Rectal smooth muscle tissue (tissue), 1 donor: ENCODE measurements at regions not wholly inside any gene's neighbourhood (a gene's known extent, or its start where the extent isn't known, plus 50 kb on each side); places are given as distances from the start of the nearest gene placed in this dataset.

Source experiments
- H3K27ac ChIP-seq: one replicate; pipeline ENCODE4 v1.7.0; 2013; ENCODE audit warnings: low read depth, low read length, inconsistent platforms
- H3K27me3 ChIP-seq: one replicate; pipeline ENCODE4 v1.7.0; 2013; ENCODE audit warnings: low read length; ENCODE audit not compliant: control insufficient read depth, insufficient read depth
- H3K36me3 ChIP-seq: one replicate; pipeline ENCODE4 v1.7.0; 2013; ENCODE audit warnings: low read length; ENCODE audit not compliant: control insufficient read depth, insufficient read depth
- H3K4me1 ChIP-seq: one replicate; pipeline ENCODE4 v1.7.0; 2013; ENCODE audit warnings: low read length; ENCODE audit not compliant: control insufficient read depth, insufficient read depth
- H3K4me3 ChIP-seq: one replicate; pipeline ENCODE4 v1.7.0; 2013; ENCODE audit warnings: low read length
- H3K9ac ChIP-seq: one replicate; pipeline ENCODE4 v1.7.0; 2013; ENCODE audit warnings: low read length

DNA sequence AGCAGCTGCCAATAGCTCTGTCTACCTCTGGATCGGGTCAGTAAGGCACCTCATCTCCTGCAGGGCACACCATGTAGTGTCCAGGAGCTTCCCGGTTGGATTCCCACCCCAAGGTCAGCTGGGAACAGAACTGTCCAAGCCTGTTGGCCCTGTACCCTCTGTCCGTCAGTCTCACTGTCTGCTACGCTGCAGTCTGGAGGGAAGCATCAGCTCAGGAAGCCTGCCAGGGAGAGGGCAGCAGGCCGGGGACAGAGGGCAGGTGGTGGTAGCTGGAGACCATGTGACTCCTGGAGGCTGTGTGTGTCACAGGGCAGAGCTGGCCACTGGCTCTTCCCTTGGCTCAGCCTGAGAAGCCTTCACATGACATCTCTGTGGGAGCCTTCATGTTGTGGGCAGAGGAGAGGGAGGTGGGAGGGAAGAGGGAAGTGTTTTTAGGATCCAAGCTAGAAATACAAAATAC lies 134.5 kb downstream of the SEC61B start:
- no peaks in the 10 kb centered on the region for H3K4me1 ChIP-seq
- H3K27ac ChIP-seq: no peak overlapping the region
- H3K9ac ChIP-seq: no peak overlapping the region

DNA sequence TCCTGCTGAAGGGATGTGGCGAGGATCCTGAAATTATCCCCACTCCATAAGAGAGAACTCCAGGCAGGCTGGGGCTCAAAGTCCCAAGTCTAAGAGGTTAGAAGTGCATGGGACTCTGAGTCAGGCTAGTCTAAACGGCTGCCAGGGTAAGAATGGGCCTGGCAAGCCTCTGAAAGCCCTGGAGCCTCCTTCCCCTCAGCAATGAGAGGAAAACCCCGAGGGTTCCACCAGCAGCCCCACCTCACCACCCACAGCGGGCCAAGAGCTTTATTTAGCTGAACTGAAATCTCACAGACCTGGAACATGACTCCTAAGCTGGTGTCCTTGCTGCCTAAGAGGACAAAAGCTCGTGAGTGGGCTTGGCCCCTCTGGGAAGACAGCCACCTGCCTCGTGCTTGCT lies 135.5 kb downstream of the SEC61B start:
- Histone ChIP-seq H3K27ac (no peak overlapping the region), H3K4me3 (no peak overlapping the region), H3K4me1 (peaks cover 3% of the 10 kb centered on the region), H3K9ac (no peak overlapping the region), H3K36me3 (no peaks in the 10 kb centered on the region), H3K27me3 (peaks cover 5% of the 10 kb centered on the region)

More for the DNA sequence above, 134.5 kb downstream of the SEC61B start:
- H3K27me3 ChIP-seq: peaks cover 5% of the 10 kb centered on the region
- H3K4me3 ChIP-seq: no peak overlapping the region
- no peaks in the 10 kb centered on the region for H3K36me3 ChIP-seq

DNA sequence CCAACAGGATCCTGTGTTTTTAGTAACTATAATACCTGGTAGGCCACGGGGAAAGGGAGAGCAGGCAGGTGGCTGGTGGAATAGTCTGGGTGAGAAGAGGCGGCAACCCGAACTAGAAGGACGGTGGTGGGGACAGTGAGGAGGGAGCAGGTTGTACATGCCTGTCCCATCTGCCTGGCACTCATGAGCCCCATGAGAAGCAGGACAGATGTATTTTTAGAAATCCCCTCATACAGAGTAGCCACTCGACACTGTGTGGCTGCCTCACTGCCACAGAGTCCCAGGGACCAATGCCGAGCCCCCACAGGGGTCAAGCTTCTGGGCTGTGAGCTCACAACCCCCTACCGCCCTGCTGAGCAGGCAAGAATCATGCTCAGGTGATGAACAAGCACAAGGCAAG lies 136.6 kb downstream of the SEC61B start:
- Histone ChIP-seq H3K27ac (no peak overlapping the region), H3K27me3 (peaks cover 5% of the 10 kb centered on the region), H3K9ac (no peak overlapping the region), H3K36me3 (no peaks in the 10 kb centered on the region), H3K4me3 (no peak overlapping the region), H3K4me1 (peaks cover 3% of the 10 kb centered on the region)

DNA sequence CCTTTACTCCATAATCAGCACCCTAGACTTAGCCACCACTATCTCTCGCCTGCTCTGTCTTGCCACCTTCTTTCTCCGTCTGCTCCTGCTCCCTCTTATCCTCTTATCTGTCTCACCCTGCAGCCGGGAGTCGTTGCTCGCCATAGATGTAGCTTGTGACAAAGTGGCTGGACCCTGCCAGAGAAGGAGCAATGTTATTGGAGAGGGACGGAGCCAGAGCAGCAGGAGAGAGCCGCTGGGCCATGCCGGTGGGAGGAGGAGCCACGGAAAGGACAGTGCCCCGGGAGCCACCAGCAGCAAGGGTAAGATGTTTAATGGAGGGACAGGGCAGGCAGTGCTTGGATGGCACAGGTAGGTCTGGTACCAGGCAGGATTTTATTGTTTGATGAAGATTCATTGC lies 137.3 kb downstream of the SEC61B start:
- H3K27ac ChIP-seq: no peak overlapping the region
- no peak overlapping the region for H3K9ac ChIP-seq
- H3K27me3 ChIP-seq: peaks cover 5% of the 10 kb centered on the region
- peaks cover 3% of the 10 kb centered on the region for H3K4me1 ChIP-seq
- no peaks in the 10 kb centered on the region for H3K36me3 ChIP-seq
- no peak overlapping the region for H3K4me3 ChIP-seq

DNA sequence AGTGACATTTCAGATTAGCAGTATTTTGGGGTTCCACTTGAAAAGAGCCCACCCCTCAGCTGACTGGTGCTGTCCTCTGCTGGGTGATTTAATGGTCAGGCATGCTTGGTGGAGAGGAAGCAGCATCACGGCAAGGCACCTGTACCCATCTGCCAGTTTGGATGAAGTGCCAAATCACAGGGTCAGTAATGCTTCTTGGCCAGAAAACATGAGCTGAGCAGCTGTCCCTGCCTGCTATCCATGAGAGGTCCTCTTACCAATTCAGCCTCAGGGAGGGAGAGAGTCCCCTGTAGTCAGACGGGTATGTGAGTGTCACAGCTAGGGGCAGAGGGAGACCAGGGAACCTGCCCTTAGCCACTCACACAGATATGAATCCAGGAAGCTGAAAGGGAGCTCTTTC lies 137.9 kb downstream of the SEC61B start:
- H3K4me3 ChIP-seq: no peak overlapping the region
- H3K36me3 ChIP-seq: no peaks in the 10 kb centered on the region
- H3K27me3 ChIP-seq: peaks cover 5% of the 10 kb centered on the region
- peaks cover 3% of the 10 kb centered on the region for H3K4me1 ChIP-seq
- H3K27ac ChIP-seq: no peak overlapping the region
- H3K9ac ChIP-seq: no peak overlapping the region

DNA sequence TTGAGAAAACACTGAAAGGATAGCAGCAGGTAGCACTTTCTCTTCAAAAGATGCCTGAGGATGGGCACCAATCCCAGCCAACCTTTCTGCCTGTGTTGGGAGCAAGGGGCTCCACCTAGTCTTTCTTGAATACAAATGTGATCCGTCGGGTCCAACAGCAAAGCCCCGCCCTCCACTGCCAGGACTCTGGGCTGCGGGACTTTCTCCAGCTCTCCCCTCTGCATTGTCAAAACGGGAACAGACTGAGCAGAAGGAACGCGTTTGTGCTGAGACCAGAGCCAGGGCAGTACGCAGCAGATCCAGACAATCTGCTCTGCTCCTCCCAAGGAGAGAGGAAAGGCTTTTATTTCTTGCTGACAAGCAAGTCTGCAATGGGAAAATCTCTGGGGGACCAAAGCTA lies 139.7 kb downstream of the SEC61B start:
- no peak overlapping the region for H3K27ac ChIP-seq
- H3K9ac ChIP-seq: no peak overlapping the region
- H3K36me3 ChIP-seq: no peaks in the 10 kb centered on the region
- H3K27me3 ChIP-seq: peaks cover 5% of the 10 kb centered on the region
- peaks cover 3% of the 10 kb centered on the region for H3K4me1 ChIP-seq
- H3K4me3 ChIP-seq: no peak overlapping the region

DNA sequence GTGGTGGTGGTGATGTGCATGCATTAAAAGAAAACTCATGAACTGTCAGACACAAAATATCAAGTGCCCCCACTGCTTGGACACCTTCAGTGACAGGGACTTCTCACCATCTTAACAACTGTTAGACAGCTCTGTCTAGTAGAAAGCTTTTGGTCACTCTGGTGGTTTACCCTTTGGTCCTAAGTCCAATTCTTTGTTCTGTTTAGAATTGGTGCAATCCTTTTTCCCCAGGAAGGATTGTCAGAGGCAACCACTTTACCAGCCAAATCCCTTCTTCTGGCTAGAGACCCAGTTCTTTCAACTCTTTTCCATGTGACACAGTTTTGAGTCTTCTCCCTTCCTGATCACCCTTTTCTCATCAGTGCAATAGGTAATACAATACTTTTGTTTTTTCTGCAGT lies 140.2 kb downstream of the SEC61B start:
- peaks cover 3% of the 10 kb centered on the region for H3K4me1 ChIP-seq
- no peak overlapping the region for H3K4me3 ChIP-seq
- no peaks in the 10 kb centered on the region for H3K36me3 ChIP-seq
- no peak overlapping the region for H3K9ac ChIP-seq
- H3K27ac ChIP-seq: no peak overlapping the region
- peaks cover 5% of the 10 kb centered on the region for H3K27me3 ChIP-seq

DNA sequence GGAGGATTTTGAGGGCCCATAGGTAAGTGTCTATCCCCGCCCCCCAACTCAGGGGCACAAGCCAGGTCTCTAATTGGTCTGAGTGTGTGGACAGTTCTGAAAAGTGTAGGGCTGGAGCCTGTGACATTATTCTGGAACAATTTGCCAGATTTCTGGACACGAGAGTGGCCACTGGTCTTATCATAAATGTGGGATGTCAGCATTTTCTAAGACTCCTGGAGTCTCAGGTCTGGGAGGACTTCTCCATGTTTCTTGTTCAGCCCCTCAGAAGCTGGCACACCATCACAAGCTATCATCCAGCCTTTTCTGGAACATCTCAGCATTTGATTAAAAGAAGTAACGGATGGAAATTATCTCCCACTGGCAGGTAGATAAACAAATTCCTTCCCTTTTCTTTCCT lies 141.4 kb downstream of the SEC61B start:
- no peak overlapping the region for H3K27ac ChIP-seq
- peaks cover 5% of the 10 kb centered on the region for H3K27me3 ChIP-seq
- no peak overlapping the region for H3K4me3 ChIP-seq
- H3K4me1 ChIP-seq: peaks cover 7% of the 10 kb centered on the region
- H3K9ac ChIP-seq: no peak overlapping the region
- no peaks in the 10 kb centered on the region for H3K36me3 ChIP-seq

DNA sequence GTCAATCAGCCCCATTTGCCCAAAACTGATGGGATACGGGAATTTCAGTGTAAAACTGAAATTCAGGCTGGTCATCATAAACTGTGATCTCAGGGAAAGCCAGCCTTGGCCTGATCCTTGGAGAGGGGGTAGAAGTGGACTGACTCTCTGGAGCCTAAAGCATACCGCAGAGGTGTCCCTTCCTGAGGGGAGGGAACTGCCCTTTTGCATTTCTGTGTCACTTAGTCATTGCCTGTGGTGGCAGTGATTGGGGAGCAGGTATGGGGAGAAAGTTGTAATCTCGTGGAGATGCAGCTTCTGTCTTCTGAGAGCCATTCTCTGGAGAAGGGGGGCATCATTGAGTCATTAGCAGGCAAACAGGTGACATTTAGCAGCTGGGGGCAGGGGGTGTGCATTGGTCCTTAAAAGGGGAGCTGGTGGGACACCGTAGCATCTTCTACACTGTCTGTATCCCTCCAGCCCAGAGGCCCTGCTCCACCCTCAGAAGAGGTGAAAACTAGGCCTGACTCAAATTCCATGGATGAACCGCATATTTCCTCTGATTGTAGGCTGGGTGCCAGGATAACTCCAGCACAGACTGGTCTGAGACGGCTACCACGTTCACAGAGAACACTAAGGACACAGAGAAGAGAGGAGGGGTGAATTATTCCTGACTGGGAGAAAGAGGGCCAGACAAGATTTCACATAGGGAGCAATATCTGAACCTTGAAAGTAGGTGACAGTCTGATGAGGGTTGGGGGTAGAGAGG lies 143.3 kb downstream of the SEC61B start:
- Histone ChIP-seq H3K27me3 (peaks cover 2% of the 10 kb centered on the region), H3K4me3 (no peak overlapping the region), H3K27ac (no peak overlapping the region), H3K36me3 (no peaks in the 10 kb centered on the region), H3K9ac (no peak overlapping the region), H3K4me1 (peaks cover 11% of the 10 kb centered on the region)

DNA sequence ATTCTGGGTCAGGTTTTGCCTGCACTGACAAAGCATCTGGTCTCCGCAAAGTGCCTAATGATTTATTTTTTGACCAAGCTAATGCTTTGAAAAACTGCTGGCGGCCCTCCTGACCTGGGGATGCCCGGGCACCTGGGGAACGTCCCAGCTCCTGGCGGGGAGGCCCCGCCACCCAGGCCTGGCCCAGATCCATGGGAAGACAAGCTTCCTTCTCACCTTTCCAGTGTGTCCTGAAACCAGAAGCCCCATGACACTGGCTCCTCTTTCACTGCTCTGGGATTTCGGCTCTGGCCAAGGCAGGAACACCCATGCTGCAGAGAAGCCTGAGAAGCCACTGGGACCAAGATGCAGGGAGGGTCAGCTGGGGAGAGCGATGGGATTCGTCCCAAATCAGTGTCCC lies 144.1 kb downstream of the SEC61B start:
- Histone ChIP-seq H3K36me3 (no peaks in the 10 kb centered on the region), H3K27ac (no peak overlapping the region), H3K4me1 (peaks cover 11% of the 10 kb centered on the region), H3K4me3 (no peak overlapping the region), H3K27me3 (no peaks in the 10 kb centered on the region), H3K9ac (no peak overlapping the region)

DNA sequence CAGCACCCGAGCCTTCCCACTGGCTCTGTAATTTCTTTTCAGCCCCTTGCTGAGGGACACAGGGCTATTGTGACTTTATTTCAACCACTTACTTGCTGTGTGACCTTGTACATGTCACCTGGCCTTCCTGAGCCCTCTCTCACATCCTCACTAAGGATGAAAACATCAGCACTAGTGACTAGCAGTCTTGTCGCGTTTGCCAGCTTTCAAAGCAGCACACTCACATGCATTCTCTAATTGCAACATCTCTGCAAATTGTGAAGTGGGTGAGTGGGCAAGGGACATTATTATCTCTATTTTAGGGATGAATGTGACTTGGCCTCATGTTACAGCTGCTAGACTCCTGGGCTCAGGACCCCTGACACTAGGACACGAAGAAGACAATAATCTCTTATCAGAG lies 144.5 kb downstream of the SEC61B start:
- Histone ChIP-seq H3K36me3 (no peaks in the 10 kb centered on the region), H3K4me1 (peaks cover 11% of the 10 kb centered on the region), H3K9ac (no peak overlapping the region), H3K27ac (no peak overlapping the region), H3K27me3 (no peaks in the 10 kb centered on the region), H3K4me3 (no peak overlapping the region)

DNA sequence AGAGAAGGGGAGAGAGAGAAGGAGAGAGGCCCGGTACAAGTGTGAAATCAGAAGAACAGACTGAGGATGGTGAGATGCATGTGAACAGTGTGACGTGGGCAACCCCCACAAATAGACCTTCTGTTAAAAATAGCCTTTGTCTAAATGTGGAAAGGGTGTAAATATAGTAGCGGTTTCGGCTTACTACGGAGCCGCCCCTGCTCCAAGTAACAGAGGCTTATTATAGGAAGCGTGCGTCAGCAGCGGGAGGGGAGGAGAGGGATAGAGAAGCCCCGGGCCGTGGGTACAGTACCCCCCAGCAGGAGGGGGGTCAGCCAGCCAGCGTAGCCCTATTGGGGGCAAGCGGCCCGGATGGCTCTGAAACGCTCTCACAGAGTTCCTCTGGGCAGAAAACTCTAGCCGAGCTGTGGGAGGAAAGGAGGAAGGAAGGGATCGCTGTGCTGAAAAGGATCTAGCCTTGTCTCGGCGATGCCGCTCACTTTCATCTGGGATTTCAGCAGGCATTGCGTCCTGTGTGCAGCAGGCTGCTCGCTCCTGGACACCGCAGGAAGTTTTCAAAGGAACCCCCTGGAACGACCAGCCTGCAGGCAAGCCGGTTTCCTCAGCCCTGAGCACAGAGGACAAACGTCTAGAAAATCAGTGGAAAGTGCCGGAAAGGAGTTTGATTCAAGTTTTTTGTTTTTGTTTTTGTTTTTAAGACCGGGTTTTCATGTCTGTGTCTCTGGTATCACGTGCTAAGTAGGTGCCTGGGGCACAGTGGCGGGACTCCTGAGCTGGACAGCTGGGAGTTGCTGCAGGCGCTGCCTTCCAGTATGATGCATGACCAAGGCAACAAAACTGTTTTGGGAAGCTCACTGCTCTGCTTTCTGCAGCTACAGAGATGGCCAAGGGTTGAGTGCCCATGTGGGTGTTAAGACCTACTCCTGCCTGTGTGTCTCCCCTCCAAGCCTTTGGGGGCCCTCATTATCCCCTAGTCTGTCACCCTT lies 146.6 kb downstream of the SEC61B start:
- Histone ChIP-seq H3K9ac (no peak overlapping the region), H3K36me3 (no peaks in the 10 kb centered on the region), H3K27ac (peak overlapping the region; percentile 38), H3K27me3 (no peaks in the 10 kb centered on the region), H3K4me3 (peak overlapping the region; percentile 70), H3K4me1 (peaks cover 8% of the 10 kb centered on the region)
